ENCODE measurements at regions not wholly inside any gene's neighbourhood (a gene's known extent, or its start where the extent isn't known, plus 50 kb on each side); places are given as distances from the start of the nearest gene placed in this dataset.
"Not testable (repeated sequence)": the region's sequence is repeated elsewhere in the genome, so short reads cannot be mapped to it uniquely, and the experiment has no call there.

DNA sequence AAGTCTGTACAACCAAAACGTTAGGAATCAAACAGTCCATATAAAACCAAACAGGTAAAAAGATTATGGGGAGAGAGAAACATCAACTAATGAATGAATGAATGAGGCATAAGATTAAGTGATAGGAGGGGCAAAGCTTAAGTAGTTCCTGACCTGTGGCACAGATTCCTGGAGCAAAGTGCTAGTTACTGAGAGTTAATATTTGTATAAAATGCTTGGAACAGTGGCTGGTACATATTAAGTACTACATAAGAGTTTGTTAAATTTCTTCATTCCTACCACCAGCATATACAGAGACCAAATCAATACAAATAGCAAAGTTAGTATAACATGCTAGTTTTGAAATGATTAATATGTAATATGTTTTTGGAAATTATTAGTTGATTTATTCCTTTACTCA is 363.7 kb downstream of the ADAM29 start:
- DNase-seq (ENCODE audit: low spot score): no peak

GRCh38 chr4:175282407-175282806 is 364.2 kb downstream of the ADAM29 start:
- no peak for DNase-seq (ENCODE audit: low spot score)

DNA sequence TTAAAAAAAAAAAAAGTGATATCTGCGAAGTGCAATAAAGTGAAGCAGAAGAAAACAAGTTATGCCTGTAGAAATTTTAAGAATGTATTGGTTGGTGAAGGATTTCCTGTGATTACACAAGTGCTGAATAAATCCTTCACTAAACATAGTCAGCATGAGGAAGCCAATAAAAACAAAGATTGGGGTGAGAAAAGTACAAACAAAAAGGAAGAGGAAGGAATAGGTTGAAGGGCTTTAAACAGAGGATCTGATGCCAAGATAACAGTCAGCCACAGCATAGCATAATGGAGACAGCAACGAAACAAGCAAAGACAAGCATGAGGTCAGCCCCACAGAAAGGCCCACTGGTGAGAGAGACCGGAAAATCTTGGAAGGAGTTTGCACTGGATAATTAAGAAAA is 372.2 kb downstream of the ADAM29 start:
- no peak for DNase-seq (ENCODE audit: low spot score)

DNA sequence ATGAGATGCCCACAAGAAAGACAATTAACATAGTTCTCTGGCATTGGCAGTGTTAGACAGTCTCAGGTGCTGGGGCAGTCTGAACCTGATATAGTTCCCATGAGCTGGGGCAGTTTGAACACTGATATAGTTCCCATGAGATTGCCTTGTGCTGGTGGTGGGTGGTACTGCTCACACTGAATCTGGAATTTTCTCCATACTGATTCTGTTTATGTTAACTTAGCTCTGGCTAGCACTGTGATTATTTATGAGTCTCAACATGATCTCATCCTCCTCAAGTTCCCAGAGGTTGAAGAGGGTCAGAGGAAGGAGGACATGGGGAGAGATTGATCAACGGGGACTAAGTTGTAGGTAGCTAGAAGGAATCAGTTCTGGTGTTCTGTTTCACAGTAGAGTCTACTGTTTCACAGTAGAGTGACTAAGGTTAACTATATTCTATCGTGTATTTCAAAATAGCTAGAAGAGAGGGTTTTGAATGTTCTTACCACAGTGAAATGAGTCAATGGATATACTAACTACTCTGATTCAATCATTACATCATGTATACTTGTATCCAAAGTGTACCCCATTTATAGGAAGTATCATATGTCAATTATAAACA is 379.9 kb downstream of the ADAM29 start:
- DNase-seq (ENCODE audit: low spot score): no peak

- DNase-seq (ENCODE audit: low spot score): no peak
Measured at GRCh38 chr4:175306436-175306835, 388.3 kb downstream of the ADAM29 start.

GRCh38 chr4:175307326-175307725 is 389.2 kb downstream of the ADAM29 start:
- DNase-seq (ENCODE audit: low spot score): no peak

DNA sequence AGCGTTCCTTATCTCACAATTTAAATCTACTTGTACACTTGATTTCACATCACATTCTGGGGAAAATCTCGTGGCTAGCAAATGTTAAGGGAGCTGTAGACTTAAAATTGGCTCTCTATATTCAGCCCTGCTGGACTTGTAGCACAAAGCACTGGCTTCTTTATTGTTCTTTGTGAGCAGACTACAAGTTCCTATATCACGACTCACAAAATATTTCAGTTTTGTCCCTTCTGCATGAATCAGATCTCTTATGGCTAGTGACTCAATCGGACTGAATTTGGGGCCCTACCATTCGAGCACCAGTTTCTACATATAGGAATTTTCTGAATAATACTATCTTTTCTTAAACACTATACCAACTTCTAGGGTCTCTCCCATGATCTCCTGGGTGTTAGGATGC is 390.1 kb downstream of the ADAM29 start:
- peak; percentile 8 for DNase-seq (ENCODE audit: low spot score)

GRCh38 chr4:175309041-175309440 is 390.9 kb downstream of the ADAM29 start:
- no peak for DNase-seq (ENCODE audit: low spot score)

DNA sequence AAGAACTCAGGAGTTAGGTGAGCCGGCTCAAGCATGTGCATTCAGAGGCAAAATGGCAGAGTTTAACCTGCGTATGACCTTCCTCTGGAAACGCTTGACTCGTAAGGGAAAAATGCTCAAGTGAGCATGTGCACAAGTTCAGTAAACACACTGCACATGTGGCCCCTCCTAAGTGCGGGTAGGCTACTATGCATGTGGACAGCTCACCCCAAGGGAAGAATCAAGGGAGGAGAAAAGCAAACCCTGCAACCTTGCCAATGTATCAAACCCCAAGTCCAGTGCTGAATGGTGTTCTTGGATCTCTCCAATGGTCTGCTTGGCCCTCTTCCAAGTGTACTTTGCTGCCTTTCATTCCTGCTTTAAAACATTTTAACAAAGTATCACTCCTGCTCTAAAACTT is 407.1 kb downstream of the ADAM29 start:
- DNase-seq (ENCODE audit: low spot score): no peak

DNA sequence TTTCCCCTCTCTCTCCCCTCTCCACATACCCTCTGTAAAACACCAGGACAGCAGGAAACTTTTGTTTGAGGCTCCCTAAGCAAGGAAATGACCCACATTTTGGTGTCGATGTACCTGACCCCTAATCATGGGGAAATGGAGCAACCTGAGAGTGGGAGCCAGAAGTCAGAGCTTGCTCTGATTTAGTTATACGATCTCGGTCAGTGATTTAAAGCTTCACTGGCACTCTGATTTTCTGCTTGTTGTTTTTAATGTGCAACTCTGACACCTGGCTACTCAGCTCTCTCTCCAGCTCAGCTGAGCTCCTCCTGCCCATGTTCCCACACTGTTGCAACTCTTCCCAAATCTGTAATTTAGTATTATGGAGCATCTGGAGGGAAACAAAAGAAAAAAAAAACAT is 408.6 kb downstream of the ADAM29 start:
- DNase-seq (ENCODE audit: low spot score): no peak

- DNase-seq (ENCODE audit: low spot score): no peak
Measured at GRCh38 chr4:175330236-175330635, 412.1 kb downstream of the ADAM29 start.

GRCh38 chr4:175330652-175331051 is 412.5 kb downstream of the ADAM29 start:
- no peak for DNase-seq (ENCODE audit: low spot score)

GRCh38 chr4:175335331-175335730 is 417.2 kb downstream of the ADAM29 start:
- no peak for DNase-seq (ENCODE audit: low spot score)

DNA sequence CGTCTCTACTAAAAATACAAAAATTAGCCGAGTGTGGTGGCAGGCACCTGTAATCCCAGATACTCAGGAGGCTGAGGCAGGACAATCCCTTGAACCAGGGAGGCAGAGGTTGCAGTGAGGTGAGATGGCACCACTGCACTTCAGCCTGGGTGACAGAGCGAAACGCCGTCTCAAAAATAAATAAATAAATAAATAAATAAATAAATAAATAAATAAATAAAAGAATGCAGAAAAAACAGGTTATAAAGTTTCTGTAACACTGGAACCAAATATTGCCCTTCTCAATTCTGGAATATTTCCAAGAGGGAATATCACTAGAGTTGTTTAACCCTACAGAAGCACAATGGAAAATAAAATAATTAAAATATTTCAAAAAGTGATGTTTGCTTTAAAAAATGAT is 418.4 kb downstream of the ADAM29 start:
- DNase-seq (ENCODE audit: low spot score): not testable (repeated sequence)

DNA sequence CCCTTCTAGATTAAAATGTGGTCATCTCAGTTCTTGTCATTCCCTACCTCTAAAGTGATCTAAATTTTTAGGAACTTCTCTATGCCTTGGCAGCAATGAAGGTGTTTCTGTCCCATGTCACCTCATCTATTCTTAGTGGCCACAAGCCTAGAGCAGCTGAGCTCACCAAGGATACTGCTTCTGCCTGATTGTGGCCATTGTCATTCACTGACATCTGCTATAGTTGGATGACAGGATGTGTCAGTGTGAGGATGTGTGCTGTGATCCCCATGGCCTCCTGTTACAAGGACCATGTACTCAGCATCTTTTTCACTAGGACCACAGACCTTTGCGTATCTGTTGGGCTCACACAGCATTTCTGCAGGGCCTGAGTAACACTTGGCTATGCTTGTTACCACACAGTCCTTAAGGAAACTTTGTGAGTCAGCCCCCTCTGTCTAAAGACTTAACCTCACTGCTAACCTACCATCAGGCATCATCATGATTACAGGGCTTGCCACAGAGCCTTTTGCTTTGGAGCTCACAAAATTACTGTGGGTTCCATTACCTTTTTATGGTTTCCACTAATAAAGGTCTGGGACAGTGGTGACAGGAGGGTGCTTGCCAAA is 421.0 kb downstream of the ADAM29 start:
- DNase-seq (ENCODE audit: low spot score): no peak

GRCh38 chr4:175341203-175341755 is 423.1 kb downstream of the ADAM29 start:
- DNase-seq (ENCODE audit: low spot score): no peak

- DNase-seq (ENCODE audit: low spot score): peak; percentile 76
Measured at GRCh38 chr4:175346376-175346775, 428.2 kb downstream of the ADAM29 start.

DNA sequence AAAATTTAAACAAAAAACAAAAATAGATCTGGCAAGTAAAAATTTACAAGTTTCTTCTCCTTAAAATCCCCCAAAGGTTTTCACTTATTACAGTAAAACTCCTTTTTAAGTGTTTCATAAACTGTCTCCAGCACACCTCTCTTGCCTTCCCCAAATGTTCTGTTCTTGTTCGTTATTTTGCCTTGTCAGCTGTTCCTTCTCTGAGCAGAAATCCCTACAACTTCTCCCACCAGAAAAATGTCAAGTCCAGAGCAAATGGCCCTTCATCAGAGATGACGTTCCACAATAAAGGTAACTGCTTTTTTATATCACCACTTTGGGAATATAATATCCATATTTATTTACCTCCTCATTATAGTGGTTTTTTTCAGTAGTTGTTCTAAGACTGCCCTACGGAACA is 432.1 kb downstream of the ADAM29 start:
- no peak for DNase-seq (ENCODE audit: low spot score)

- DNase-seq (ENCODE audit: low spot score): no peak
Measured at GRCh38 chr4:175351473-175351872, 433.3 kb downstream of the ADAM29 start.

GRCh38 chr4:175369087-175369486 is 443.0 kb downstream of the GPM6A start:
- no peak for DNase-seq (ENCODE audit: low spot score)

DNA sequence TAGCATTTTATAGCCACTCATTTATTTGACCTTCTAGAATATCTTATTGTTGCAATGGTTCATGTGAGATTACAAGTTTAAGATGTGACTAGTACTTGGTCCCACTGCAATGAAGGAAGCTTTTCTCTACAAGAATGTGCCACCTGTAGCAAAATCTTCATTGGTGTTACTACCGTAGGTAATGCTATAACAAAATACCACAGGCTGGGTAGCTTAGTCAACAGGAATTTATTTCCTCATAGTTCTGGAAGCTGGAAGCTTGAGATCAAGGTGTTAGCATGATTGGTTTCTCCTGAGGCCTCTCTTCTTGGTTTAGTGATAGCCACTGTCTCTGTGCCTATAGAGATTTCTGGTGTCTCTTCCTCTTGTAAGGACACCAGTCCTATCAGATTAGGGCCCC is 441.0 kb downstream of the GPM6A start:
- DNase-seq (ENCODE audit: low spot score): no peak

- DNase-seq (ENCODE audit: low spot score): no peak
Measured at GRCh38 chr4:175373031-175373430, 439.0 kb downstream of the GPM6A start.

DNA sequence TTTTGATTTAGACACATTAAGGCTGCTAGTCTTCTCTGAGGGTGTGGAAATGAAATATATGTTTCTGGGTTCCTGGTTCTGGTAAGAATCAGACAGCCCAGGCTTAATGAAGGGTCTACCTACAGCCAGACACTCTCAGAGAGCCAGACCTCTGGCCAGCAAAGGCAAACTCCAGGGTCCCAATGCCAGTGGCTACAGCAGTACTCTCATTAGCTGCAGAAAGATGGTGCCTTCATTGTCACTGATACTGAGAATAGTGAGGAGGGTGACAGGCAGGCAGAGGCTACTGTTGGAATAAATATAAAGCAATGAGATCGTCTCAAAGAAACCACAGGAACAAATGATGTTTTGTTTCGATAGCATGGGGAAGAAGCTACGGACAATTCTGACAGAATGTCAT is 437.6 kb downstream of the GPM6A start:
- no peak for DNase-seq (ENCODE audit: low spot score)
